ENCODE measurements at regions not wholly inside any gene's neighbourhood (a gene's known extent, or its start where the extent isn't known, plus 50 kb on each side); places are given as distances from the start of the nearest gene placed in this dataset.

DNA sequence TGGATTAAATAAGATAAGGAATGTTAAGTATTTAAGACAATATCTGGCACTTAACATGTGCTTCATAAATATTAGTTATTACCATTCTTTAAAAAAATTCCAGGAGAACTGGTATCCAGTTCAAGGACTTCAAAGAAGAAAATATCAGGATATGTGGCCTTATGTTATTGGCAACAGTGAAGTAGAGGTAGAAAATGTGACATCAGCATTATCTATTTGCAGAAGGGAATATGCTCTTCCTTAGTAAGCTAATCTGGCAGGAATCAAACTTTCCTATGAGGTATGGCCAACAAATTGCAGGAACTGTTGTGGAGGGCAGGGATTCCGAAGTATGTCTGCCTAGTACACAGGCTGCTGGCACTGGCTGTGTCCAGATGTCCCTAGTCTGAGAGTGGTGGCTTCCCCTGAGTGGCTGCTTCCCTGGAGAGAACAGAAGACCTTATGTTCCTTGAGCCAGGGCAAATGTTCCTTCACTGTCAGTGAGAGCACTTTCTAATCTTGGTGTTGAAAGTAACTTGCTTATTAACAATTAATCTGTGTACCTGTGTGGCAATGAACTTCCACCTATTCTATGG lies 351.7 kb upstream of the THRB start:
- no peak for DNase-seq

DNA sequence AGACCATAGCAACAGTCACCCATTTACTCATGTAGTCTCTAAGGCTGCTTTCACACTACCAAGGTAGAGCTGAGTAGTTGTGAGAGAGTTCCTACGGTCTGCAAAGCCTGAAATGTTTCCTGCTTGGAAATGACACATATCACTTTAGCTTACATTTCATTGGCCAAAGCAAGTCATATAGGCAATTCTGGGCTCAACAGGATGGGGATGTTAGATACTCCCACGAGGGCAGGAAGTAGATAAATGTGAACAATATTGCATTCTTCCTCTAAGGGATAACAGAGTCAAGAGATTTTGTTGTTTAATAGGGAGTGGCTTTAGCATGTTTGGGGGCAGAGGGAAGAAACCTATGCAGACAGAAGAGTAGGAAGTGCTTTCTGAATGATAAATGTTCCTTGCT lies 355.6 kb upstream of the THRB start:
- DNase-seq = no peak

DNA sequence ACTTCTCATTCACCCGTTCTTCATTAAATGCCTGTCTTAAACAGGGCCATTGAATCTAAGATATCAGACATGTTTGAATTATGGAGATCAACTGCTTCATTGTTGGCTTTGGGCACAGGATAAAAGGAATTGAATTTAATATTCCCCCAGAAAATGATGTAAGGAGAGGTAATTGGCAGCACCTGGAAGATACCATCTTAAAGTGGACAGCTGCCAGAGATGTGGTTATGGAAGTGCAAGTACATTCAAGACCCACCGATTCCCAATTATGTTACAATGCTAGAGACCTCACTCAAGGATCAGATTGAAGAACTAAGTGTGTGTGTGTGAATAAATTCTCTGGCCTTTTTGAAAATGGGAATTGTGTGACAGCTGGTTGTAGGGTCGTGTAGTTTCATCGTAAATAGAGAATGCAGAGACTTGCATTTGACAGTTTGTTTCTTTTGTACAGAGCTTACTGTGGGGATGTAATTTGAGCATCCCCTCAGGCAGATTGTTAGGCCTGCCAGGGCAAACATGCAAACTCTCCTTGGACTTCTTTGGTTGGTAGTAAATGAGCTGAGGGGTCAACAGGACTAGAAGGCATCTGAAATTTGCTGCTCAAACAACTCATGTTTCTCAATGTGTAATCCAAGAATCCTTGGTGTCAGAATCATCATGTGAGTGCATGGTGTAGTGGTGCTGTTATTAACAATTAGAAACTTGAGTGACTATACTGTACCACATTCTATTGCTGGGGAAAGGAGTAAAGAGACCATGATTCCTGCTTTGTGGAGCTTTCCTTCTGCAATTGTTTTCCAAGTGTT lies 359.2 kb upstream of the THRB start:
- DNase-seq = no peak

DNA sequence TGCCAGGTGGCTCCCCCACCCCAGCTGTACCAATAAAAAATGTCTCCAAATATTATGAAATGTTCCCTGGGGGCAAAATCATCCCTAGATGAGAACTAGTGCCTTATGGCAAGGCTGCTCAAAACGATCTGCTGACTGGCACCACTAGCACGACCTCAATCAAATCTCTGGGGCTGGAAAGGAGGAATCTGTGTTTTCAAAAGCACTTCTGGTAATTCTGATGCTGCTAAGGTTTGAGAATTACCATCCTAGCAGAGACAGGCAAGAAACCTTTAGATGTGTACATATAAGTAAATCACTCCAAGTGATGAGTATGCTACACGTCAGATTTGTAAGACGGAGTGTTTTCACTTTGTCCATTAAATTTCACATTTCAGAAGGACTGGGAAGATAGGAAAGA lies 360.1 kb upstream of the THRB start:
- DNase-seq = no peak

DNA sequence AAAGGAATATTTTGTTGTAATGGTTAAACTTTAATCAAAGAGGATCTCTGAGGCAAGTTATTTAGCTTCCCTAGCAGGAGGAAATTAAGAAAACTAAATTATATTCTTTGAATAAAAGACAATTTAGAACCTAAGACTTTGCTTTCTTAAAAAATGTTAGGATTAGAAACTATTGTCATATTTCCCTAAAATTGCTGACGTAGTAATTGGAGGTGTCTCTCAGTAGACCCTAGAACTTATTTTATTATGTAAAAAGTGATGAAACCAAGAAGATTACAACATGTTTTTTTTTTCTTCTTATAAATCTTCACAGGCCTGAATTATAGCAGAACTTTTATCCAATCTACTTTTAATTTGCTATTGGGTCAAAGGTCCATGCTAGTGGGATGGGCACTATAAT lies 363.3 kb upstream of the THRB start:
- no peak for DNase-seq

DNA sequence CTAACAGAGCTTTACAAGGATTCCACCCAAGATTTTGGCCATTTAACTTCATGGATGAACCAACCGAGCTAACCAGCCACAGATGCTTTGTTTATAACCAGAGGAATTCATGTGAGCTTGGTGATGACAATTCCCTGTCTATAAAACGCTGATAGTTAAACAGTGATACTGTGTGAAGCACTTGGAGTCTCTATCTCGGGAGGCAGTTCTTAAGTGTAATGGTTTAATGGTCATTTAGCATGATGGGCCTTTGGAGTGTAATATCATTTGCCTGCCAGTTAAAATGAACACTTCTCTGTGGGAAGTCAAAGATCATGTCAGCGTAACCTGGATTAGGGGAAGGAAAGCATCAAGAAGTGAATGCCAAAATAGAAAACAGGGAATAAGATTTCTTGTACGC lies 368.6 kb upstream of the THRB start:
- no peak for DNase-seq

DNA sequence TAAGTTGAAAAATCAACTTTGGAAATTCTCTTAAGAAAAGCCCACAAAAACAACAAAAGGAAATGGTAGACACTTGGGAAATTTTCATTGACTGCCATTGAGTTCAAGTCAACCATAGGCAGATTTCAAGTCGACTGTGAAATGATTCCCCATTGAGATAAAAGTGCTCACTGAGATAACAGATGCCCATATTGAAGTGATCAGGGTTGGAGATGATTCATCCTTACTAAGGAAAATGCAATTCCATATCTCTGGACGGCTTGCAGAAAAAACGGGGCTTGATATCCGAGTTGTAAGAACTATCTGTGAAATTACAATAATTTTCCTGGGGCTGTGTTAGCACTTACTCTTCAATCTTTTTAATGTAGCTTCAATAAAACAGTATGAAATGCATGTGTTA lies 373.1 kb upstream of the THRB start:
- no peak for DNase-seq

DNA sequence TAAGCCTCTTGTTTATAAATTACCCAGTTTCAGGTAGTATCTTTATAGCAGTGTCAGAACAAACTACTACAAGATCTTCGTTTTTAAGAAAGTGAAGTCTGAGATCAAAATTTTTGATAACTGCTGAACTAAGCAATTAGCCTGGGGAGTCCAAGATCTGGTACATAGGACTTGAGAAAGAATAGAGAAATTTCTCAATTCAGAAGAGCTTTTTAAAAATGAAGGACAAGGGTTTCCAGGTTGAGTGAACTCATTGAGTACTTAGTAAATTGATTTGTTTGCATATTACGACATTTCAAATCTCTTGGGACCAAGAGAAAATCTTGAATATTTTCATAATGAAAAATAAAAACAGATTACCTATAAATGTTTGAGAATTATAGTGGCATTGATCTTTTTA lies 386.6 kb upstream of the THRB start:
- DNase-seq = no peak

DNA sequence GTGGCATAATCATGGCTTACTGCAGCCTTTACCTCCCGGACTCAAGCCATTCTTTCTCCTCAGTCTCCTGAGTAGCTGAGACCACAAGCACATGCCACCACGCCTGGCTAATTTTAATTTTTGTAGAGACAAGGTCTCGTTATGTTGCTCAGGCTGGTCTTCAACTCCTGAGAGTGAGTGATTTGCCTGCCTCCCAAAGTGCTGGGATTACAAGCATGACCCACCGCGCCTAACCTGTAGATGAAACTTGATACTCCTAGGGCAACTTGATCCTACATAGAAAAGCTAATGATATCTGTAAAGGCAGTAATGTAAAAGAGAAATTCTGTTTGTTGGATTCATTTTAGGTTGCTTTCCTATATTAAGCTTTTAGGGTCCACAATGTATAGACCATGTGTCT lies 391.9 kb upstream of the THRB start:
- DNase-seq = no peak

DNA sequence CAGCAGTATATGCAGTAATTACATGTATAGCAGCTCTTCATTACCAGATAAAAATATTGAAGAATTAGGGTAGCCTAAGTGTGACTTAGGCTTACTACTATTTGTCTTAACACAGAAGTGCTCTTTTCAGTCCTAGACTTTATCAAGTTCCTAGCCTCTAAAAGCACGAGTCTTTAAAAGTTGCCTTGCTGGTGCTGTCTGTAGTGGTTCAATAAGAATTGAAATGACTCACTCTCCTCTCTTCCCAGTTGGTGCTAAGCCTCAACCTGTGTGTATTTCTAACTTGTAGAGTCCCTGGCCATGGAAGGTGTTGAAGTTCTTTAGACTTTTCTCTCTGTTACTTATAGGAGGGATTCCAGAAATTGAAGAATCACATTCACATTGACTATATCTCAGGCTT lies 395.4 kb upstream of the THRB start:
- no peak for DNase-seq

DNA sequence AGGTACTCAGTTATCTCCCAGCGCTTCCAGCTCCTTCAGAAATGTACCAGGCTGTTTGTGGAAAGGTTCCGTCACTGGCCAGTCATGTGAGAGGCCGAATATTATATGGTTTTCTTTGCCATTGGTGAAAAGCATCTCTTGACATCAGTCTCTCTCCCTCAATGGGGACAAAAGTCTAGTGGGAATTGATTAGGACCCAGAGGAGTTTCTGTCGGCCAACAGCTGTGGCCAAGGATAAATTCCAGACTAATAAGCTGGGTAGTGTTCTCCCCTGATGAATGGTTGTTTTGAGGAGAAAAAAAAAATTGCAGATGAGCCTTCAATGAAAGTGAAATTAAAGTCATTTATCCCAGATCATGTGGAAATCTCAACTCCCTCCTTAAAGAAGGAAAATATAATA lies 404.7 kb upstream of the THRB start:
- DNase-seq = no peak

DNA sequence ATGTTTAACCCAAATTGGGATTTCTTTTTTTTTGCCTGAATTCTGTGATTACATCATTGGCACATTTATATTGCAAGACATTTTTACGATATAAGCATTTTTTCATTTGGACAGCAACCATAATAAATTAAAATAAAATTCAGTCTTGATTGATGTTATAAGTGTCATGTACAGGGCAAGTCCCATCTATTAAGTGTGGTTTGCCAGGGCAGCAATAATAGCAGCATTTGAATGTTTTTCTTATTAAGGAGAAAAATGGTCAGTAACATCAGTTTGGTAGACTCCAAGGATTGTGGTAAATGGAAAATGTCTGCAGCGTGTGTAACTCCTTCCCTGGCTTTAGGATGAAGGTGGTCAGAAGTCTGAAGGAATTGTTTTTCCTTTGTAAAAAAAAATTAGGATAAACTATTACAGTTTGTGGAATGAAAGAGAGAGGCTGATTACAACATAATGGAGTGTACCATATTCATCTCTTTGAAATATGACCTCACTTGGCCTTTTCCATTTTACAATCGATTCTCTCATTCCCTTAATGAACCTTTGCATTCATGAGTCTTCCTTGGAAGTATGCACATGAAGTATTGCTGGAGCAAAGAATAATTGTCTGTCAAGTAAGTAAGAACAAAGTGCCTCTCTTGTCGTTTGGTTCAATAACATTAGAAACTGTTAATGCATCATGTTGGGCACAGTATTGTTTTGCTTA lies 405.4 kb upstream of the THRB start:
- no peak for DNase-seq

DNA sequence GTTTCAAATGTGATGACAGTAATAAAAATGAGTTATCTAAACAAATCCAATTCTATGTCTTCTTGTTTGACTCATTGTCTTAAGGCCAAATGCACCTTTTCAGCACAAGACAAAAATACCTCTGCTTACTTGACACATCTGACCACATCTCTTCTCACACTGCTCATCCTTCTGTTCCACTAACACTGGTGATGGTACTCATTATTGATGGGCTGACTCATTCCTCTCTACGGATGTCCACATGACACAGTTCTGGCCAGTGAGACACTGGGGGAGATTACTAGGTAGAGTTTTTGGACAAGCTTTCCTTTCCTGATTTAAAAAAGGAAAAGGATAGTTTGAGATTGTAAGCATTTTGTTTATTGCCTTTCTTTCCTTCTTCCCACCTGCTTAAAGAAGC lies 410.6 kb upstream of the THRB start:
- DNase-seq = no peak

DNA sequence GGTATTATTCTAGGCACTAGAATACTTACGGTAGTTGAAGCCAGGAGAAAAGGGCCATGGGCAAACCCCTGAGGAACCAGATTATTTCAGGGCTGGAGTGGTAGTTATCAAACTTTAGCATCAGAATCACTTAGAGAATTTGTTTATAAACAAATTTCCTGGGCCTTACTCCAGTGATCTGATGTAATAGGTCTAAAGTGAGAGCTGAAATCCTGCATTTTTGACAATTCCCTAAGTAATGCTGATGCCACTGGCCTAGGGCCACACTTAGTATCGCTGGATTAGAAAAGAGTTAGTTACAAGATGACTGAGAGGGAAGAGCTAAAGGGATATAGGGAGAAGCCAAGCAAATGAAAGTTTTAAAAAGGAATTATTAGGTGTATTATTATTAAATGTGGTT lies 412.5 kb upstream of the THRB start:
- DNase-seq = no peak

DNA sequence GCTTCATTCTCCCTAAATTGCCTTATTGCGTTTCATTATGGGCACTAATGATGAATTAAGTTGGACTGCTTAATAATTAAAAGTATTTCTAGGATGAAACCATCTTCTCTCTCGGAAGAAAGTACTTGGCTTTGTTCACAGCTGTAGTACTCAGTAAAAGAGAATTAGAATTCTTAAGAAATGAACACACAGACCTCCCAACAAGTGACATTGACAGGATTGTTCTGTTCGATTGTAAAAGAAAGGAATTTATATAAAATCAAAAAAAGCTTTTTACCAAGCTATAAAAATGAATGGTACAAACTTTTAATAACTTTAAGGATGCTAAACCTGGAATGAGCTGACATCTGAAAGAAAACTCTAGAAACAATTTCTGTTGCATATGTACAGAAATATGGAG lies 416.4 kb upstream of the THRB start:
- no peak for DNase-seq

DNA sequence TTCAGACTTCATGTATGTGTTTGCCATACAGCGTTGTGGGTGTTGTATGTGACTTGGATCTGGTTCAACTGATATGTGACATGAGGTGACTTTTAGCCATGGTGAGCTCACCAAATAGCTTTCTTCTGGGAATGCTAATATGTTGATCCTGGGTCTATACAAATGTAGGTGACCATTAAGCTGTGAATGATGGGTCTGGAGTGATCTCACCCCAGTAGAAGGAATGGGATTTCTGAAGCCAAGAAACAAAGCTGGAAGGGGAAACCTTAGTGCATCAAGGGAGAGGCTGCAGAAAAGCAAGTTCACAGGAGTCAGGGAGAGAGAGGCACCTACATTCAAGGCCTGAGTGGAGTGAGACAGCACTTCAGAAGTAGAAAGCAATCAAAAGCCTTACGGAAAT lies 421.0 kb upstream of the THRB start:
- no peak for DNase-seq

DNA sequence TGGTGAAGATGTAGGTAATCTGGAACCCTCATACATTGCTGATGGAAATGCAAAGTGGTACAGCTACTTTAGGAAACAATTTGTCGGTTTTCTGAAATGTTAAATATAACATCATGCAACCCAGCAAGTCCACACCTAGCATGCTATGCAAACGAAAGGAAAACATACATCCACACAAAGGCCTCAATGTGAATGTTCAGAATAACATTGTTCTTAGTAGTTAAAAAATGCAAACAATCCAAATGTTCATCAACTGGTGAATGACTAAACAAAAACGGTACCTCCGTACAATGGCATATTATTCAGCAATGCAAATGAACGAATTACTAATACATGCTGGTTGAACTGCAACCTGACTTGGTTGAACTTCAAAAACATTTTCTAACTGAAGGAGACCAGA lies 423.3 kb upstream of the THRB start:
- no peak for DNase-seq

DNA sequence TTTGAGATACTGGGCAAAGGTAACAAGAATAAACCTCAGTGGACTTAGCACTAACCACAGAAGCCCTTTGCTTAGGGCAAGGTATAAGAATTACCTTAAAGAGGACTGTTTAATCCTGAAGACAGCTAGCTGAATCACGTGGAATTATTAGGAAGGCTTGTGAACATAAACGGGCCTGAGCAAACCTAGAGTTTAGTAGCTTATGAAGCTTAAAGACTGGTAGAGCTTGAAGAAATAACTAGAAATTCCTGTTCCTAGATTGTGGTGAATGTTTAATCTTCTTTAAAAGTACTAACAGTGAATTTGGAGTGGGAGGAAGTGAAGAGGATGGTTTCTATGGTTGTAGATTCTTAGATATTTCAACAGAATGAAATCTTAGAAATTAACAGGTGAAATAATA lies 428.9 kb upstream of the THRB start:
- DNase-seq = no peak

DNA sequence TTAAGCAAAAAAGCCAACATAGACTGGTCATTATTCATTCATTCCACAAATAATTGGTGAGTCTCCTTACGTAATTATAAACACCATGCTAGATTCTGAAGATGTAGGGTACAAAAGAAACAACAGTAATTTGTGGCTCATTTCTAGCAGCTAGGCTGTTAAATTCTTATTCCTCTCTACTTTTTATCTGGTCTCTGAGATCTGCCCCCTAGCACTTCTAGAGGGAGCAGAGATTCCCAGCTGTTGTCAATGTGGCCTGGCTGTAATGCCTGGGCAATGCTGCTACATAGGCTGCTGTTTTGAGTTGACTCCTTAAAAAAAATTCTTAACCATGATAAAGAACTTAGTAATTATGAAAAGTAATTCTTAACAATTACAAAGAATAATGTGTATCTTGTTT lies 434.9 kb upstream of the THRB start:
- no peak for DNase-seq

DNA sequence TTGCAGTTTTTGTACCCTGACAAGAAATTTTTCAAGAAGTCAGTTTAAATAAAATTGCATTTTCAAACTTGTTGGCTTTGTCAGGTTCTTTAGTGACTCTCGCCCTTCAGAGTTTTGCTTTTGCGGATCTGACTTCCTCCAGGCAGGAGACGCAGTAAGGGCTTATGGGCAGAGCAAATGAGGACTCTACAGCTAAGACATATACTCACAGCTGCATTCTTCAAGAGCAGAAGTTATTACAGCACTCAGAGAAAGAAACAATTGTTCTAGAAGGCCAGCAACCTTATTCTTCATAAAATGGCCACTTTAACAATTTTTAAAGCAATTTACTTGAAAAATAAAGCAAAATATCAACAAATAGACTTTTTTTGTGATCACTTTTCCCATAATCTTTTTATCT lies 438.8 kb upstream of the THRB start:
- no peak for DNase-seq

DNA sequence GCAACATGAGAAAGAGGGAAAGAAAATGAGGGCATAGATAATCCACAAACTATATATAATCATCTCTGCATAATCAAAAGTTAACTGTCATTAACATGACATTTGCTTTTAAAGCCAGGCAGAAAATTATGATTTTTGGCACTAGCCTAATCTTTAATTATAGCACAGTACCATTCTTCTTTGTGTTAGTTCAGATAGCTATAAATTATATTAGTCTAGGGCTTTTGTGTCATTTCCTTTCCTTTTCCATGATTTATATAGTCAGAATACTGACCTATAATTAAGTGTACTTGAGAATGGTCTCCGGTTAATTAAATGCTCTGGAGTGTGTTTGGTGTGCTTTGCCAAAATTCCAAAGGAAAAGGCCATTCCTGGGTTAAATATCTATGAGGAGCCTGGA lies 441.9 kb upstream of the THRB start:
- DNase-seq = no peak

DNA sequence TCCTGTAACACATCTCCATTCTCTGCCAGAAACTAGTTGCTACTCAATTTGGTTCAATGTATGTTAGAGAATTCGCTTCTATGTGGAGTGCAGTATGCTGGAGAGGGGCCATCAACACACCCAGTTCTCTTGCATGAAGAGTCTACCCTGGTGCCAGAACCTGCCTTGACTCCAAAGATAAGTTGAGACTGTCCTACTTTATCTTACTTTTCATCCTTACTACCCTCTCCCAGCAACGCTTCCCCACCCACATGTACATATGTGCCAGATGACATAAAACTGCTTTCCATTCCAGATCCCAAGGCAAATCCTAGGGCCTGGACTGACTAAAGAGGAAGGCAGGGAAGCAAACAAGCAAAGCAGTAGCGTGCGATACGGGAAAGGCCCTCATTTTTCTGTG lies 442.6 kb upstream of the THRB start:
- no peak for DNase-seq

DNA sequence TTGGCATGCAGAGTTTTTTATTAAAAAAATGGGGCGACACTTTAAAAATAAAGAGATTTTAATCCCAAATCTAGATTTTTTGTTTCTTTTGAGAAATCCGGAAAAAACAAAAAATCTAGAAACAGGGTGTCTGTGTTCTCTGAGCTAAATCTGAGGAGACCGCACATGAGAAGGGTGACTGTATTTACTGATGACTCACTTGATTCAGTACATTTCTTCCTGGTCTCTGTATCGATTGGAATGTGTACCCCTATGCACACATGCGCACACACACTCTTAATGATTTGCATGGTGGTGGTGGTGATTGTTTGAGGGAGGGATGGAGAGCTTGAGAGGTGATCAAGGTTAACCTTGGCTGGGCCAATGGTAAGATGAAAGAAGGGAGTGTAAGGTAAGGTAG lies 443.1 kb upstream of the THRB start:
- no peak for DNase-seq

DNA sequence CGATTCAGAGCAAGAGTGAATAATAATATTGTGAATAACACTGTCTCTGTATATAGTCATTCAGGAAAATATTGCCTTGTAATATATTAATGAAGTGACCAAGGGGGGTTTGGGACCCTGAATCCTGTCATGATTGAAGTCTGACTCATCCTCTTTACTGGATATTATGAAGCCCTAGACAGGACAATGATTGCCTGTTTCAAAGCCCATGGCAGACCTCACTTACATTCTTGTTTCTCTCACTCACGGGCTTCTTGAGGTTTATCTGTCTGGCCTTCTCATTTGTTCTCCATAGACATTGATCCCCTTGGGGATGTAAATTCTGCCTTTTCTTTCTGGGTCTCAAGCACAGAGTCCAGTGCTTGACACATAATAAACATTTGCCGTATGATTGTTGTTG lies 449.3 kb upstream of the THRB start:
- DNase-seq = no peak

All from activated naive CD4-positive, alpha-beta T cell treated with anti-CD3 and anti-CD28 coated beads, Interleukin-2, amount 50 U/mL, for 16 hours (primary cell).